ENCODE measurements at regions not wholly inside any gene's neighbourhood (a gene's known extent, or its start where the extent isn't known, plus 50 kb on each side); places are given as distances from the start of the nearest gene placed in this dataset.

- no peak for TF ChIP-seq MAX (IDR thresholded peaks at IDR 0.05; ENCODE audit: low read depth)
- no peak for TF ChIP-seq EP300 (IDR thresholded peaks at IDR 0.05; ENCODE audit: borderline replicate concordance in 1 of 2, low read depth in 1 of 2, low read length in 1 of 2)
- TF ChIP-seq SMC3 (IDR thresholded peaks at IDR 0.05; ENCODE audit: low read depth, low read length) = no peak
- no peak for TF ChIP-seq REST (IDR thresholded peaks at IDR 0.05; ENCODE audit: low read depth, low read length)
- TF ChIP-seq NFIC (IDR thresholded peaks at IDR 0.05; ENCODE audit: borderline replicate concordance) = no peak
Observed at GRCh38 chr3:102123590-102124190, 274.4 kb downstream of the NFKBIZ start (continued).

- no peak for TF ChIP-seq PBX3 (IDR thresholded peaks at IDR 0.05)
- TF ChIP-seq NRF1 (IDR thresholded peaks at IDR 0.05; ENCODE audit: low read depth, low read length) = no peak
- Histone ChIP-seq H2AFZ (ENCODE audit: low read depth) (no peak overlapping the region), H3K9ac (no peak overlapping the region), H3K9me3 (peaks cover 14% of the 10 kb centered on the region; the same call in 1 of the 2 replicates), H3K4me3 (ENCODE audit: low read depth in 2 of 2, low read length in 1 of 2) (no peak overlapping the region), H3F3A (replicated peaks; ENCODE audit: insufficient read depth) (peaks cover 10% of the 10 kb centered on the region), H3K79me2 (ENCODE audit: insufficient read depth) (no peaks in the 10 kb centered on the region), H3K4me2 (no peak overlapping the region), H3K27me3 (ENCODE audit: insufficient read depth) (no peaks in the 10 kb centered on the region), H3K4me1 (ENCODE audit: control insufficient read depth in 1 of 2, insufficient read depth in 2 of 2, low read depth in 1 of 2, low read length in 1 of 2) (no peaks in the 10 kb centered on the region), H3K9me2 (no peaks in the 10 kb centered on the region), H3K36me3 (replicated peaks in 1 of 2; ENCODE audit: control insufficient read depth in 1 of 2, insufficient read depth in 2 of 2, low read length in 1 of 2) (no peaks in the 10 kb centered on the region), H4K20me1 (ENCODE audit: insufficient read depth) (no peaks in the 10 kb centered on the region), H3K27ac (ENCODE audit: low read depth in 2 of 2, low read length in 1 of 2) (peak overlapping the region in 1 of 2 experiments; percentile 60; a peak in 3 of 4 replicates)
- 71% methylated on average over 2 of the region's 2 CpGs for WGBS (ENCODE audit: low lambda C conversion rate)
- ChIA-PET POLR2A (no interaction called here), CTCF (no interaction called here)
- no peak for DNase-seq
Observed at GRCh38 chr3:102124282-102124681, 275.0 kb downstream of the NFKBIZ start.

GRCh38 chr3:102124704-102125103 lies 275.4 kb downstream of the NFKBIZ start:
- peaks cover 14% of the 10 kb centered on the region; the same call in 1 of the 2 replicates for H3K9me3 ChIP-seq
- peak overlapping the region in 1 of 2 experiments; percentile 60; a peak in 3 of 4 replicates for H3K27ac ChIP-seq (ENCODE audit: low read depth in 2 of 2, low read length in 1 of 2)
- POLR2A ChIA-PET = no interaction called here
- H3K36me3 ChIP-seq (replicated peaks in 1 of 2; ENCODE audit: control insufficient read depth in 1 of 2, insufficient read depth in 2 of 2, low read length in 1 of 2) = no peaks in the 10 kb centered on the region
- WGBS (ENCODE audit: low lambda C conversion rate) = 15% methylated on average over 2 of the region's 2 CpGs
- H3K79me2 ChIP-seq (ENCODE audit: insufficient read depth) = no peaks in the 10 kb centered on the region
- DNase-seq = no peak
- TF ChIP-seq PBX3 (IDR thresholded peaks at IDR 0.05) (peak; percentile 44; the same call in 1 of the 2 replicates), MXI1 (IDR thresholded peaks at IDR 0.05; ENCODE audit: low read depth, low read length) (no peak), IRF3 (IDR thresholded peaks at IDR 0.05; ENCODE audit: low read depth, low read length) (no peak), JUND (IDR thresholded peaks at IDR 0.05) (peak; percentile 27; the same call in 1 of the 2 replicates), TCF12 (IDR thresholded peaks at IDR 0.05) (peak; percentile 21; the same call in 1 of the 2 replicates), EP300 (IDR thresholded peaks at IDR 0.05; ENCODE audit: borderline replicate concordance in 1 of 2, low read depth in 1 of 2, low read length in 1 of 2) (0 out of 4 replicates have a peak, but pooled peaks of 1 of the 2 experiments have one; percentile 14)
- no peak overlapping the region for H3K9ac ChIP-seq
- CTCF ChIA-PET = no interaction called here
- no peaks in the 10 kb centered on the region for H3K9me2 ChIP-seq
- no peaks in the 10 kb centered on the region for H3K4me1 ChIP-seq (ENCODE audit: control insufficient read depth in 1 of 2, insufficient read depth in 2 of 2, low read depth in 1 of 2, low read length in 1 of 2)
- H3F3A ChIP-seq (replicated peaks; ENCODE audit: insufficient read depth) = peaks cover 11% of the 10 kb centered on the region
- H4K20me1 ChIP-seq (ENCODE audit: insufficient read depth) = no peaks in the 10 kb centered on the region
- no peak overlapping the region for H2AFZ ChIP-seq (ENCODE audit: low read depth)
- no peak overlapping the region for H3K4me3 ChIP-seq (ENCODE audit: low read depth in 2 of 2, low read length in 1 of 2)
- no peaks in the 10 kb centered on the region for H3K27me3 ChIP-seq (ENCODE audit: insufficient read depth)
- H3K4me2 ChIP-seq = no peak overlapping the region
